ENCODE measurements at regions not wholly inside any gene's neighbourhood (a gene's known extent, or its start where the extent isn't known, plus 50 kb on each side); places are given as distances from the start of the nearest gene placed in this dataset.

GRCh38 chr14:80378084-80378690, 166.9 kb upstream of the DIO2 start:
- no peak for DNase-seq

GRCh38 chr14:80364816-80365215, 153.5 kb upstream of the DIO2 start:
- DNase-seq: no peak

- DNase-seq: no peak
Measured at GRCh38 chr14:80364274-80364673, 153.0 kb upstream of the DIO2 start.

GRCh38 chr14:80358112-80358511, 146.8 kb upstream of the DIO2 start:
- DNase-seq: no peak

- peak; percentile 13 for DNase-seq
Measured at GRCh38 chr14:80356413-80356812, 145.1 kb upstream of the DIO2 start.

GRCh38 chr14:80354860-80355581, 143.7 kb upstream of the DIO2 start:
- no peak for DNase-seq

- no peak for DNase-seq
Measured at GRCh38 chr14:80352471-80352870, 141.2 kb upstream of the DIO2 start.

- DNase-seq: no peak
Measured at GRCh38 chr14:80350707-80351106, 139.4 kb upstream of the DIO2 start.

GRCh38 chr14:80346395-80346794, 135.1 kb upstream of the DIO2 start:
- no peak for DNase-seq

- DNase-seq: no peak
Measured at GRCh38 chr14:80344208-80344607, 132.9 kb upstream of the DIO2 start.

GRCh38 chr14:80336608-80337106, 125.4 kb upstream of the DIO2 start:
- no peak for DNase-seq

GRCh38 chr14:80325688-80326087, 114.4 kb upstream of the DIO2 start:
- no peak for DNase-seq

- no peak for DNase-seq
Measured at GRCh38 chr14:80325112-80325511, 113.8 kb upstream of the DIO2 start.

- no peak for DNase-seq
Measured at GRCh38 chr14:80324649-80325048, 113.3 kb upstream of the DIO2 start.

- no peak for DNase-seq
Measured at GRCh38 chr14:80323038-80323665, 111.8 kb upstream of the DIO2 start.

- no peak for DNase-seq
Measured at GRCh38 chr14:80316441-80316840, 105.1 kb upstream of the DIO2 start.

GRCh38 chr14:80315681-80316080, 104.4 kb upstream of the DIO2 start:
- no peak for DNase-seq

- no peak for DNase-seq
Measured at GRCh38 chr14:80313806-80314205, 102.5 kb upstream of the DIO2 start.

GRCh38 chr14:80310938-80311750, 99.8 kb upstream of the DIO2 start:
- DNase-seq: no peak

GRCh38 chr14:80304125-80304766, 92.9 kb upstream of the DIO2 start:
- DNase-seq: no peak

- no peak for DNase-seq
Measured at GRCh38 chr14:80300351-80300750, 89.0 kb upstream of the DIO2 start.

GRCh38 chr14:80298491-80299017, 87.2 kb upstream of the DIO2 start:
- no peak for DNase-seq

- no peak for DNase-seq
Measured at GRCh38 chr14:80291101-80291500, 79.8 kb upstream of the DIO2 start.
